ENCODE measurements at regions not wholly inside any gene's neighbourhood (a gene's known extent, or its start where the extent isn't known, plus 50 kb on each side); places are given as distances from the start of the nearest gene placed in this dataset.

GRCh38 chr14:89625731-89626232 is 208.7 kb upstream of the FOXN3 start:
- in situ Hi-C loops (cut with HindIII; ENCODE audit: low sequenced_read_pairs) = no loop called here
- TF ChIP-seq CTCF (IDR thresholded peaks at IDR 0.05; ENCODE audit: low read depth, low read length, missing control alignments) = no peak
- DNase-seq (ENCODE audit: low read depth) = no peak
- H3K4me3 ChIP-seq (ENCODE audit: low read depth, low read length) = no peak overlapping the region

GRCh38 chr14:89625244-89625713 is 208.2 kb upstream of the FOXN3 start:
- H3K4me3 ChIP-seq (ENCODE audit: low read depth, low read length) = no peak overlapping the region
- peak; percentile 23 for DNase-seq (ENCODE audit: low read depth)
- TF ChIP-seq CTCF (IDR thresholded peaks at IDR 0.05; ENCODE audit: low read depth, low read length, missing control alignments) = no peak
- in situ Hi-C loops (cut with HindIII; ENCODE audit: low sequenced_read_pairs) = no loop called here

GRCh38 chr14:89624500-89625156 is 207.6 kb upstream of the FOXN3 start:
- no peak for DNase-seq (ENCODE audit: low read depth)
- in situ Hi-C loops (cut with HindIII; ENCODE audit: low sequenced_read_pairs) = no loop called here
- H3K4me3 ChIP-seq (ENCODE audit: low read depth, low read length) = no peak overlapping the region
- TF ChIP-seq CTCF (IDR thresholded peaks at IDR 0.05; ENCODE audit: low read depth, low read length, missing control alignments) = no peak

GRCh38 chr14:89621791-89622638 is 205.0 kb upstream of the FOXN3 start:
- in situ Hi-C loops (cut with HindIII; ENCODE audit: low sequenced_read_pairs) = no loop called here
- H3K4me3 ChIP-seq (ENCODE audit: low read depth, low read length) = no peak overlapping the region
- TF ChIP-seq CTCF (IDR thresholded peaks at IDR 0.05; ENCODE audit: low read depth, low read length, missing control alignments) = no peak
- no peak for DNase-seq (ENCODE audit: low read depth)

- no peak for DNase-seq (ENCODE audit: low read depth)
- no peak overlapping the region for H3K4me3 ChIP-seq (ENCODE audit: low read depth, low read length)
- TF ChIP-seq CTCF (IDR thresholded peaks at IDR 0.05; ENCODE audit: low read depth, low read length, missing control alignments) = no peak
- in situ Hi-C loops (cut with HindIII; ENCODE audit: low sequenced_read_pairs) = no loop called here
Observed at GRCh38 chr14:89621009-89621421, 204.0 kb upstream of the FOXN3 start.

GRCh38 chr14:89620436-89620835 is 203.4 kb upstream of the FOXN3 start:
- no peak overlapping the region for H3K4me3 ChIP-seq (ENCODE audit: low read depth, low read length)
- no peak for TF ChIP-seq CTCF (IDR thresholded peaks at IDR 0.05; ENCODE audit: low read depth, low read length, missing control alignments)
- in situ Hi-C loops (cut with HindIII; ENCODE audit: low sequenced_read_pairs) = no loop called here
- no peak for DNase-seq (ENCODE audit: low read depth)
